HEK293 (cell line): ENCODE measurements at regions not wholly inside any gene's neighbourhood (a gene's known extent, or its start where the extent isn't known, plus 50 kb on each side); places are given as distances from the start of the nearest gene placed in this dataset.

Experiments
- CTCF ChIA-PET: fragments of 350-600 bp; formaldehyde crosslinking; extraction: SDS; loops from one replicate; lab custom pipeline; 2021; ENCODE audit warnings: antibody characterized with exemption; lab: Yijun Ruan, JAX
- POLR2A ChIA-PET: fragments of 300-600 bp; formaldehyde crosslinking; extraction: SDS; loops from one replicate; lab custom pipeline; 2020; ENCODE audit warnings: antibody characterized with exemption, inconsistent platforms; lab: Yijun Ruan, JAX
- H3K27ac ChIP-seq: fragments of 200-500 bp; sonication (Bioruptor generic); 2 replicates; pipeline ENCODE4 v1.5.1; 2014; ENCODE audit warnings: low read depth, low read length, control low read depth, inconsistent platforms; ENCODE audit errors: extremely low read depth
- H3K36me3 ChIP-seq, 2 experiments: fragments of 200-500 bp in 1 of 2; sonication (Bioruptor generic) in 1 of 2; 1 replicate in 1 of 2; 2 replicates in 1 of 2; pipeline ENCODE4 v1.5.1; 2014 to 2017; ENCODE audit warnings: inconsistent platforms in 2 of 2, low read length in 2 of 2; ENCODE audit not compliant: control insufficient read depth in 2 of 2, insufficient read depth in 1 of 2
- H3K4me1 ChIP-seq: fragments of 200-500 bp; sonication (Bioruptor generic); 2 replicates; pipeline ENCODE4 v1.5.1; 2014; ENCODE audit warnings: mild to moderate bottlenecking, low read length, inconsistent platforms; ENCODE audit not compliant: control insufficient read depth, insufficient read depth
- H3K4me3 ChIP-seq: 2 replicates; pipeline ENCODE4 v1.5.1; 2011; ENCODE audit warnings: low read depth, mild to moderate bottlenecking, control low read depth, low read length, moderate library complexity
- H3K9me3 ChIP-seq: fragments of 200-500 bp; sonication (Bioruptor generic); 2 replicates; pipeline ENCODE4 v1.5.1; 2014; ENCODE audit warnings: low read depth, low read length, inconsistent platforms; ENCODE audit not compliant: control insufficient read depth, insufficient read depth
- ATF2 ChIP-seq: fragments of 450-650 bp; formaldehyde crosslinking; IDR thresholded peaks from 2 replicates; pipeline ENCODE4 v1.5.1; 2016; ENCODE audit warnings: missing biosample characterization, missing genetic modification characterization, low read depth
- FEZF1 ChIP-seq: fragments of 450-650 bp; formaldehyde crosslinking; IDR thresholded peaks from 2 replicates; pipeline ENCODE4 v1.5.1; 2016; ENCODE audit warnings: missing biosample characterization, missing genetic modification characterization
- GLIS1 ChIP-seq: fragments of 450-650 bp; formaldehyde crosslinking; IDR thresholded peaks from 2 replicates; pipeline ENCODE4 v1.5.1; 2016; ENCODE audit warnings: missing biosample characterization, missing genetic modification characterization
- HOXC10 ChIP-seq: sonication (generic); formaldehyde crosslinking; IDR thresholded peaks from 2 replicates; pipeline ENCODE4 v1.8.1; 2023; ENCODE audit warnings: mild to moderate bottlenecking, missing genetic modification reagents
- KLF9 ChIP-seq: fragments of 450-650 bp; formaldehyde crosslinking; IDR thresholded peaks from 2 replicates; pipeline ENCODE4 v1.5.1; 2016; ENCODE audit warnings: missing biosample characterization, missing genetic modification characterization, low read depth
- MYNN ChIP-seq: fragments of 450-650 bp; formaldehyde crosslinking; IDR thresholded peaks from 2 replicates; pipeline ENCODE4 v1.5.1; 2016; ENCODE audit warnings: missing biosample characterization, missing genetic modification characterization, borderline replicate concordance
- OSR2 ChIP-seq: fragments of 450-650 bp; formaldehyde crosslinking; IDR thresholded peaks from 2 replicates; pipeline ENCODE4 v1.5.1; 2016; ENCODE audit warnings: missing biosample characterization, missing genetic modification characterization
- OVOL3 ChIP-seq: fragments of 450-650 bp; formaldehyde crosslinking; IDR thresholded peaks from 2 replicates; pipeline ENCODE4 v1.5.1; 2016; ENCODE audit warnings: missing biosample characterization, missing genetic modification characterization
- SP7 ChIP-seq: fragments of 450-650 bp; formaldehyde crosslinking; IDR thresholded peaks from 2 replicates; pipeline ENCODE4 v1.5.1; 2016; ENCODE audit warnings: missing biosample characterization, missing genetic modification characterization
- TSHZ1 ChIP-seq: fragments of 450-650 bp; formaldehyde crosslinking; IDR thresholded peaks from 2 replicates; pipeline ENCODE4 v1.5.1; 2016; ENCODE audit warnings: missing biosample characterization, missing genetic modification characterization, borderline replicate concordance
- ZBTB11 ChIP-seq: fragments of 450-650 bp; formaldehyde crosslinking; conservative IDR thresholded peaks from 2 replicates; pipeline ENCODE4 v1.5.1; 2016; ENCODE audit warnings: low read depth, missing biosample characterization, missing genetic modification characterization
- ZBTB20 ChIP-seq: fragments of 450-650 bp; formaldehyde crosslinking; IDR thresholded peaks from 2 replicates; pipeline ENCODE4 v1.5.1; 2016; ENCODE audit warnings: missing biosample characterization, missing genetic modification characterization
- ZBTB21 ChIP-seq: fragments of 450-650 bp; formaldehyde crosslinking; IDR thresholded peaks from 2 replicates; pipeline ENCODE4 v1.5.1; 2017; ENCODE audit warnings: missing biosample characterization, missing genetic modification characterization
- ZBTB48 ChIP-seq: fragments of 450-650 bp; formaldehyde crosslinking; IDR thresholded peaks from 2 replicates; pipeline ENCODE4 v1.5.1; 2016; ENCODE audit warnings: missing biosample characterization, missing genetic modification characterization
- ZNF146 ChIP-seq: fragments of 450-650 bp; formaldehyde crosslinking; IDR thresholded peaks from 2 replicates; pipeline ENCODE4 v1.5.1; 2016; ENCODE audit warnings: missing biosample characterization, missing genetic modification characterization
- ZNF221 ChIP-seq: fragments of 450-650 bp; formaldehyde crosslinking; IDR thresholded peaks from 2 replicates; pipeline ENCODE4 v1.5.1; 2017; ENCODE audit warnings: missing biosample characterization, missing genetic modification characterization, borderline replicate concordance
- ZNF266 ChIP-seq: fragments of 450-650 bp; formaldehyde crosslinking; IDR thresholded peaks from 2 replicates; pipeline ENCODE4 v1.5.1; 2016; ENCODE audit warnings: missing biosample characterization, missing genetic modification characterization, low read depth
- ZNF311 ChIP-seq: fragments of 450-650 bp; formaldehyde crosslinking; IDR thresholded peaks from 2 replicates; pipeline ENCODE4 v1.5.1; 2017; ENCODE audit warnings: missing biosample characterization, missing genetic modification characterization, borderline replicate concordance
- ZNF473 ChIP-seq: fragments of 450-650 bp; formaldehyde crosslinking; IDR thresholded peaks from 2 replicates; pipeline ENCODE4 v1.5.1; 2017; ENCODE audit warnings: missing biosample characterization, missing genetic modification characterization
- ZNF488 ChIP-seq: fragments of 450-650 bp; formaldehyde crosslinking; IDR thresholded peaks from 2 replicates; pipeline ENCODE4 v1.5.1; 2016; ENCODE audit warnings: missing biosample characterization, missing genetic modification characterization
- ZNF514 ChIP-seq: fragments of 450-650 bp; formaldehyde crosslinking; IDR thresholded peaks from 2 replicates; pipeline ENCODE4 v1.5.1; 2016; ENCODE audit warnings: missing biosample characterization, missing genetic modification characterization
- ZNF548 ChIP-seq: fragments of 450-650 bp; formaldehyde crosslinking; IDR thresholded peaks from 2 replicates; pipeline ENCODE4 v1.5.1; 2016; ENCODE audit warnings: missing biosample characterization, missing genetic modification characterization
- ZNF571 ChIP-seq: fragments of 450-650 bp; formaldehyde crosslinking; IDR thresholded peaks from 2 replicates; pipeline ENCODE4 v1.5.0; 2017; ENCODE audit warnings: missing biosample characterization, missing genetic modification characterization
- ZNF596 ChIP-seq: fragments of 450-650 bp; IDR thresholded peaks from 2 replicates; pipeline ENCODE4 v1.5.0; 2018; ENCODE audit warnings: missing biosample characterization, mild to moderate bottlenecking, missing genetic modification characterization, moderate library complexity
- ZNF654 ChIP-seq: fragments of 450-650 bp; formaldehyde crosslinking; IDR thresholded peaks from 2 replicates; pipeline ENCODE4 v1.5.1; 2016; ENCODE audit warnings: low read depth, missing biosample characterization, missing genetic modification characterization
- ZNF768 ChIP-seq: fragments of 450-650 bp; formaldehyde crosslinking; IDR thresholded peaks from 2 replicates; pipeline ENCODE4 v1.5.1; 2018; ENCODE audit warnings: missing biosample characterization, mild to moderate bottlenecking, missing genetic modification characterization

- Histone ChIP-seq H3K4me1 (no peaks in the 10 kb centered on the region), H3K9me3 (no peaks in the 10 kb centered on the region), H3K4me3 (no peak overlapping the region), H3K36me3 (no peaks in the 10 kb centered on the region), H3K27ac (no peak overlapping the region)
- TF ChIP-seq HOXC10, result no peak
- no peak for TF ChIP-seq TSHZ1 (tag by site-specific recombination)
- no peak for TF ChIP-seq ZNF548 (tag by site-specific recombination)
- no peak for TF ChIP-seq ZNF311 (tag by site-specific recombination)
- TF ChIP-seq KLF9 (tag by site-specific recombination), result no peak
- no peak for TF ChIP-seq ZNF596
- no peak for TF ChIP-seq ZNF488 (tag by site-specific recombination)
- no peak for TF ChIP-seq ATF2 (tag by site-specific recombination)
- CTCF ChIA-PET, result interaction anchor here (0.6 to 0.9 kb wide), 3 partner anchors 9 to 1519 kb away, joined by 3 to 4 read pairs (median 4); no protein-coding TSS in a partner anchor
- POLR2A ChIA-PET, result no interaction called here
Measured at GRCh38 chr9:78695519-78695918, 398.6 kb downstream of the PSAT1 start.

GRCh38 chr9:78697618-78698017 is 400.7 kb downstream of the PSAT1 start:
- POLR2A ChIA-PET, result no interaction called here
- Histone ChIP-seq H3K9me3 (no peaks in the 10 kb centered on the region), H3K4me1 (no peaks in the 10 kb centered on the region), H3K4me3 (no peak overlapping the region), H3K36me3 (no peaks in the 10 kb centered on the region), H3K27ac (no peak overlapping the region)
- CTCF ChIA-PET, result no interaction called here
- no peak for TF ChIP-seq ZBTB21
- no peak for TF ChIP-seq ZNF221
- no peak for TF ChIP-seq ZBTB48 (tag by site-specific recombination)
- TF ChIP-seq ZNF266 (tag by site-specific recombination), result no peak
- TF ChIP-seq ZNF311 (tag by site-specific recombination), result no peak
- TF ChIP-seq GLIS1 (tag by site-specific recombination), result no peak
- no peak for TF ChIP-seq SP7 (tag by site-specific recombination)
- no peak for TF ChIP-seq FEZF1
- TF ChIP-seq ZNF548 (tag by site-specific recombination), result no peak
- no peak for TF ChIP-seq ZBTB20 (tag by site-specific recombination)
- no peak for TF ChIP-seq ZNF654 (tag by site-specific recombination)
- no peak for TF ChIP-seq ZBTB11 (tag by site-specific recombination)
- no peak for TF ChIP-seq ZNF768
- TF ChIP-seq MYNN (tag by site-specific recombination), result no peak
- no peak for TF ChIP-seq OVOL3
- no peak for TF ChIP-seq ZNF473 (tag by site-specific recombination)
- no peak for TF ChIP-seq ZNF146
- no peak for TF ChIP-seq ZNF514 (tag by site-specific recombination)
- TF ChIP-seq OSR2 (tag by site-specific recombination), result no peak
- no peak for TF ChIP-seq ZNF571 (tag by site-specific recombination)
